ENCODE measurements at regions not wholly inside any gene's neighbourhood (a gene's known extent, or its start where the extent isn't known, plus 50 kb on each side); places are given as distances from the start of the nearest gene placed in this dataset.
A peak's percentile ranks its signal among the peaks of the same experiment; 100 is the strongest.
"Not testable (repeated sequence)": the region's sequence is repeated elsewhere in the genome, so short reads cannot be mapped to it uniquely, and the experiment has no call there.

DNA sequence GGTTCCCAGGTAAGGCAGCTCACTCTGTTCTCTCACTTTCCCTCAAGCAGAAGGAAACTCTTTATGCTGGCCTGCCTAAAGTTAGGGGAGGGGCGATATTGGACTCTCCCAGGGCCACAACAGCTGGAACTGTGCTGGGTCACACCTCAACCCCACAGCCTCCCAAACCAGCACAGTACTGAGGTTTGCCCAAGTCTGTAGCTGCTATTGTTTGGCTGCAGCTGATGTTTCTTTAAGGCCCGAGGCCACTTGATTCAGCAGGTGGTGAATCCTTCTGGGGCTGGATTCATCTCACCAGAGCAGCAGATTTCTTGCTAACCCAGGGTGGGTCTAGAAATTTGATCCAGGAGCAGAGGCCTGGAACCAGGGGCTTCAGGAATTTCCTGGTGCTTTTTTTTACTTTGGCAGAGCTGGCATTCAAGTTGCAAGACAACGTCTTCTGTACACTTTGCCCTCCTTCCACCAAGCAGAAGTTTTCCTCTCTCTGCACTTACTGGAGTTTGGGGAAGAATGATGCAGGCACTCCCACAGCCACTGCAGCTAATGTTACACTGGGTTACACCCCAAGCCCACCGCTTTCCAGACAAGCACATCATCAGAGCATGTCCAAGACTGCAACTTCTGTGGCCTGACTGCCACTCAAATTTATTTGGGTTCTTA lies 544.7 kb upstream of the NDST4 start:
- no peak for DNase-seq (ENCODE audit: low spot score)

GRCh38 chr4:115655626-115656025 lies 542.2 kb upstream of the NDST4 start:
- DNase-seq (ENCODE audit: low spot score), result no peak

DNA sequence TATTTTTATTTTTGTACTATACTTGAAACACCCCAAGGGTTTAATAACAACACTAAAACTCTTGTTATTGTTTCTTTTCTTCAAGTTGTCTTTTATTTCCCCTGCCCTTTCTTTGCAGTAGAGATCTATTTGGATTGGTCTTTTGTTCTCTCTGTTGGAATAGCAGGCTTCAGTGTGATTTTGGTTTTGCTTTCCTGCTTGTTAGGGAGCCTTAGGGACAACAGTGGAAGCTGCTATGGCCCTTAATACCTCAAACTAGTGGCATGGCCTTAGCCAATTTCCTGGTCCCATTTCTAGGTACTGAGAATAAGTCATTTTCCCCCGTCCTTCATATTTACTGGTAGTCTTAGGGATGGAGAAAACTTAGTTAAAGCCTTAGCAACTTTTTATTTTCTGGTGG lies 535.4 kb upstream of the NDST4 start:
- DNase-seq (ENCODE audit: low spot score), result no peak

- no peak for DNase-seq (ENCODE audit: low spot score)
These were observed 515.9 kb upstream of the NDST4 start for GRCh38 chr4:115629270-115629669.

GRCh38 chr4:115609631-115610030 lies 496.2 kb upstream of the NDST4 start:
- DNase-seq (ENCODE audit: low spot score), result no peak

- DNase-seq (ENCODE audit: low spot score), result no peak
These were observed 493.9 kb upstream of the NDST4 start for GRCh38 chr4:115607311-115607710.

DNA sequence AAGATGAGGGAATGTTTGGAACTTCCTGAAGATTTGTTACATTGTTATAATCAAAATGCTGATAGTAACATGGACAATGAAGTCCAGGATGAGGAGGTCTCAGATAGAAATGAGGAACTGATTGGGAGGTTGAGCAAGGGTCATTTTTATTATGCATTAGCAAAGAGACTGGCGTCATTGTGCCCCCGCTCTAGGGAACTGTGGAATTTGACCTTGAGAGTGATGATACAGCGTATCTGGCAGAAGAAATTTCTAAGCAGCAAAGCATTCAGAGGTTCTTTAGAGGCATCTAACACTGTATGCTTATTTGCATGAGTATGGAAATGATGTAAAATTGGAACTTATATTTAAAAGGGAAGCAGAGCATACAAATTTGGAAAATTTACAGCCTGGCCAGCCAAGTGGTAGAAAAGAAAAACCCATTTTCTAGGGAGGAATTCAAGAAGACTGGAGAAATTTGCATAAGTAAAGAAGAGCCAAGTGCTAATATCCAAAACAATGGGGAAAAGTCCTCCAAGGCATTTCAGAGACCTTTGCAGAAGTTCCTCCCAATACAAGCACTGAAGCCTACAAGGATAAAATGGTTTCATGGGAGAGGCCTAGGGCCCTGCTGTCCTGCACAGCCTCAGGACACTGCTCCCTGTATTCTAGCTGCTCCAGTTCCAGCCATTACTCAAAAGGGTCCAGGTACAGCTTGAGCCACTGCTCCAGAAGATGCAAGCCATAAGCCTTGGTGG lies 483.0 kb upstream of the NDST4 start:
- no peak for DNase-seq (ENCODE audit: low spot score)

- DNase-seq (ENCODE audit: low spot score), result no peak
These were observed 467.5 kb upstream of the NDST4 start for GRCh38 chr4:115580901-115581300.

- no peak for DNase-seq (ENCODE audit: low spot score)
These were observed 462.4 kb upstream of the NDST4 start for GRCh38 chr4:115575851-115576250.

DNA sequence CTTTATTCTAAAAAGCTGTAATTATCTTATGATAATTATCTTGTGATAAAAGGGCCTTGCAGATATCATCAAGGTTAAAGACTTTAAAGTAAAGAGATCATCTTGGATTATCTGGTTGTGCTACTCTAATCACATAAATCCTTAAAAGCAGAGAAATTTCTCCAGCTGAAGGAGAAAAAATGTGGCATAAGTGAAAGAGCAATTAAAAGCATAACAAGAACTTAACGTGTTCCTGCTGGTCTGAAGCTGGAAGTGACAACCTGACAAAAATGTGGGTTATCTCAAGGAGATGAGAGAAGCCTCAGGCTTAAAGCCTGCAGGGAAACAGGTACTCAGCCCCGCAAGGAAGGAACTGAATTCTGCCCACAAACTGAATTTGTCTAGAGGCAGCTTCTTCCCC lies 449.1 kb upstream of the NDST4 start:
- no peak for DNase-seq (ENCODE audit: low spot score)

- DNase-seq (ENCODE audit: low spot score), result no peak
These were observed 434.7 kb upstream of the NDST4 start for GRCh38 chr4:115548123-115548522.

DNA sequence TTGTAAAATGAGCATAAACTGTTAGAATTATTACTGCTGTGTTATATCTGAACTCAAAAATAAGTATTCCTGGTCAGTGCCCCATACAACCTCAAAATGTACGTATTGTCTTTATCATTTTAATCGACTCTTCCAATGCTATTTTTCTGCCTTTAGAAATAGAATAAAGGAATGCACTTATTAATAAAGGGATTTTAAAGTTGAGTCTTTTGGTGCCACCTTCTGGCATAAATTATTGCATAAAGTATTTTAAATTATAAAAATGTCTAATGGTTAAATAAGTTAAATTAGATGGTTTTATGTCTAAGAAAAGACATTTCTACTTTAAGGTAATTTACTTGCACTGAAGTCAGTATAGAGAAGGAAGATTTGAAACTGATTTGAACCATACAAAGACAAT lies 424.0 kb upstream of the NDST4 start:
- DNase-seq (ENCODE audit: low spot score), result peak; percentile 2

DNA sequence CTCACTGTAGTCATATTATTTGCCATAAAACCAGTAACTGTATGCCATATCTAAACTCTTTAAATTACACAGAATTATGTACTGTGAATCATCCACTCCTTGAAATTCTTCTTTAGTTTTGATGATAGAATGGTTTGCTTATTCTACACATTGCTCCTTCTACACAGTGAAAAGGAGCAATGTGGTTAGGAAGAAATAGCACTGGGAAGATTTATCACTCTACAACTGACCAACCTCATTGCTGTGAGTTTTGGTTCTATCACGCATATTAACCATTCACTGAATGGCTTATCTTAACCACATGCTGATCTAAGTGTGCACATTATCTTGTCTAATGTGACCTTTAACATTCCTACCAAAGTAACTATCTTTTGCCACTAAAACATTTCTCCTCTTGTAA lies 415.7 kb upstream of the NDST4 start:
- no peak for DNase-seq (ENCODE audit: low spot score)

GRCh38 chr4:115519476-115519875 lies 406.1 kb upstream of the NDST4 start:
- DNase-seq (ENCODE audit: low spot score), result not testable (repeated sequence)

DNA sequence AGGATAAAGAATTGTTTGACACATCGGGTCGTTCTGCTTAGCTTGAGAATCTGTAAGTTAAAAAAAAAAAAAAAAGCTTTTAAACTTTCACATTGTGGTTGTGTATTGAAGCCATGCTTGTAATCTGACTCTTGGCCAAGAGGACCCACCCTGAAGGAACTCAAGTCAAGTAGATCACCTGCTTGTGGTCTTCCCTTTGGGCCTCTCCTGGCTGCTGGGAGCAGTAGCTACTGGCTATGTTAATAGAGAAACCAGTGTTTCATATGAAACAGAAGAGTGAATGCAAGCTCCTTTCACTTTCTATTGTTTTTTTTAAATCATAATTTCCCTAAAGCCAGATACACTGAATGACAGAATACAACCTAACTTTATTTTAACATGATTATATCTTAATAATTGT lies 402.4 kb upstream of the NDST4 start:
- DNase-seq (ENCODE audit: low spot score), result no peak

- no peak for DNase-seq (ENCODE audit: low spot score)
These were observed 401.9 kb upstream of the NDST4 start for GRCh38 chr4:115515366-115515765.

DNA sequence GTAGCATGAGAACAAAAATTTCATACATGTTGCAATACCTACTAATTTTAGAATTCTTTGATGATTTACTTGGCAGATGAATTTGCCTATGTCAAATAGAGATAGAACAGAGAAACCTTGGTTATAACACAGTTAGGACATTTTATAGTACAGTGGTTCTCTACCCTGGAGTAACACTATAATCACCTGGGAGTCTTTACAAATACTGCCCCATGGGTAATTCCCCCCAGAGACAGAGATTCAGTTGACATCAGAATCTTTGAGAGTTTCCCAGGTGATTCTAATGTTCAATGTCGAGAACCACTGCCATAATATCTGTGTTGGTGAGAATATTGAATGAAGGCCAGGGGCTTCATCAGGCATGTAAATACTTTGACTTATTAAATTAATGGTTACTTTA lies 401.3 kb upstream of the NDST4 start:
- no peak for DNase-seq (ENCODE audit: low spot score)

DNA sequence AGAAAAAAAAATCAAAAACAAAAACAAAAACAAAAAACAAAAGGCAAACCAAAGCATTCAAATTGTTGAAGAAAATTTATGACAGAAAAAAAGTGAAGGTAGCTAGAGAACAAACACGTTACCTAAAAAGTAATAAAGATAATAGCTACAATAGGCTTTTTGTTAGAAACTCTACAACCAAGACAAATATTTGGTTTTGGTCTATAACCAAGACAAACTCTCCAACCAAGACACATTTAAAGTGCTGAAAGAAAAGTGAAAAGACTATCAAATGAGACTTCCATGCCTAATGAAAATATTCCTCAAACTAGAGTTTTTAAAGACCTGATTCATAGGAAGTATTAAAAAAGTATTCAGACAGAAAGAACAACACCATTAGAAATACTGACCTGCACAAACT lies 391.9 kb upstream of the NDST4 start:
- no peak for DNase-seq (ENCODE audit: low spot score)

GRCh38 chr4:115501656-115502055 lies 388.2 kb upstream of the NDST4 start:
- no peak for DNase-seq (ENCODE audit: low spot score)

- DNase-seq (ENCODE audit: low spot score), result not testable (repeated sequence)
These were observed 380.4 kb upstream of the NDST4 start for GRCh38 chr4:115493770-115494169.

DNA sequence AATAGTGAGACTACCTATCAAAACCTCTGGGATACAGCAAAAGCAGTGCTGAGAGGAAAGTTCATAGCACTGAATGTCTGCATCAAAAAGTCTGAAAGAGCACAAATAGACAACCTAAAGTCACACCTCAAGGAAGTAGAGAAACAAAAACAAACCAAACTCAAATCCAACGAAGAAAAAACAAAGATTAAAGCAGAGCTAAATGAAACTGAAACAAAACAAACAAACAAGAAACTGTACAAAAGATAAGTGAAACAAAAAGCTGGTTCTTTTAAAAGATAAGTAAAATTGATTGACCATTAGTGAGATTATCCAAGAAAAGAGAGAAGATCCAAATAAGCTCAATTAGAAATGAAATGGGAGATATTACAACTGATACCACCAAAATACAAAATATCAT lies 378.3 kb upstream of the NDST4 start:
- DNase-seq (ENCODE audit: low spot score), result no peak

DNA sequence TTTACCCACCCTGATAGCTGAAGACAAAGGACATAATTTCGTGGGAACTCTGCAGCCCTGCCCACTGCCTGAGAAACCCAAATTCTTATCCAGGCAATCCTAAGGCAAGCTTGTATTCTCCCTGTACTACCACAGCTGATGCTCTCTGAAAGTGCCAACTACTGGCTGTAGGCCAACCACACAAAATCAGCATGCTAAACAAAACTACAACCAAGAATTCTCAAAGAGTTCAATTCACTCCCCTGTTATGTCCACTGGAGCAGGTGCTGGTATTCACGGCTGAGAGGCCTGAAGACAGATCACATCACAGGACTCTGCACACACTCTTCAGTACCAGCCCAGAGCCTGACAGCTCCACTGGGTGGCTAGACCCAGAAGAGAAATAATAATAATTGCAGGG lies 375.9 kb upstream of the NDST4 start:
- DNase-seq (ENCODE audit: low spot score), result no peak

- DNase-seq (ENCODE audit: low spot score), result no peak
These were observed 372.0 kb upstream of the NDST4 start for GRCh38 chr4:115485402-115485801.

DNA sequence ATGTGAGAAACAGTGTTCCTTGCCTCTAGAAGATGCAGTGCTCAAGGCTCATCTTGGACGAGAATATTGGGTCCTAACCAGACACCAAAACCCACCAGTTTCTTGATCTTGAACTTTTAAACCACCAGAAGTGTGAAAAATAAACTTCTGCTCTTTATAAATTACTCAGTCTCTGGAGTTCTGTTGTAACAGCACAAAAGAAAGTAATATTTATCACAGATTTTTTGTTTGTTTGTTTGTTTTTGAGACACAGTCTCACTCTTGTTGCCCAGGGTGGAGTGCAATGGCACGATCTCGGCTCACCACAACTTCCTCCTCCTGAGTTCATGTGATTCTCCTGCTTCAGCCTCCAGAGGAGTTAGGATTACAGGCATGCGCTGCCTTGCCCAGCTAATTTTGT lies 371.1 kb upstream of the NDST4 start:
- DNase-seq (ENCODE audit: low spot score), result no peak

Data from kidney tubule cell (primary cell).